NCI-H2196 treated with DMSO at 0.1 percent for 48 hours (cell line): ENCODE measurements at regions not wholly inside any gene's neighbourhood (a gene's known extent, or its start where the extent isn't known, plus 50 kb on each side); places are given as distances from the start of the nearest gene placed in this dataset.
"Not testable (repeated sequence)": the region's sequence is repeated elsewhere in the genome, so short reads cannot be mapped to it uniquely, and the experiment has no call there.

Experiments used
- DNase-seq: peaks from one replicate; lab custom pipeline; 2025; ENCODE audit not compliant: unreplicated experiment; lab: John Stamatoyannopoulos, UW

GRCh38 chrY:19644889-19645638 is 99.5 kb downstream of the KDM5D start:
- no peak for DNase-seq

DNA sequence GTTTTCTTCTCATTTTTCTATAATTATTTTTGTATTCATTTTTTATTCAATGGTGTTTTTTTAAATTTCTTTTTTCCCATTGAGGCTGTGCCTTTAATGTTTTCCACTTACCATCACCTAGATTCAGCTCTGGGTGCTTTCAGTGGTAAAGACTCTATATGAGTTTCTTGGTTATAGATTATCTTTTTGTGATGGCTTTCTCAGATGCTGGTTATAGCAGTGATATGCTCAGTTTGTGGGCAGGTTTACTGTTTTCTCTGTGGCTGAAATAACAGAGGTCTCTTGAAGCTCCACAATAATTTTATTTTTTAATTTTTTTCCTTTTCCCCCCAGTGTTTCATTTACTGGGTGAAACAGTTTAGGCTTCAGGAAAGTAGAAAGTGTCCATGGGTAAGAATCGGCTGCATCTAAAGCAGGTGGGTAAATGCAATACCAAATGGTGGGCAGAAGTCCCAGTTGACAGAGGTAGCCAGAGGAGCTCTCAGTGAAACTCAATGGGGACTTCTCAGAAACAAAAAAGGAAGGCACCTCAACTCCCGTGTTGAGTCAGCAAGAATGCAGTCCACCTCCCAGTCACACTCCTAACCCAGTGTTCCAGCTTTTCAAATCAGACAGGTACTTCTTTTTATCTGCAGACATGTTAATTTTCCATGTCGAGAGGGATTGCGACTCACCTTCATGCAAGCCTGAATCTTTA is 106.7 kb downstream of the KDM5D start:
- no peak for DNase-seq

DNA sequence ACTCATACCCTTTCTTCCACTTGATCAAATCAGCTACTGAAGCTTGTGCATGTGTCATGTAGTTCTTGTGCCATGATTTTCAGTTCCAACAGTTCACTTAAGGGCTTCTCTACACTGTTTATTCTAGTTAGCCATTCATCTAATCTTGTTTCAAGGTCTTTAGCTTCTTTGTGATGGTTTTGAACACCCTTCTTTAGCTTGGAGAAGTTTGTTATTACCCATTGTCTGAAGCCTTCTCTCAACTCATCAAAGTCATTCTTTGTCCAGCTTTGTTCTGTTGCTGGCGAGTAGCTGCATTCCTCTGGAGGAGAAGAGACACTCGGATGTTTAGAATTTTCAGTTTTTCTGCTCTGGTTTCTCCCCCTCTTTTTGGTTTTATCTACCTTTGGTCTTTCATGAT is 115.6 kb downstream of the KDM5D start:
- no peak for DNase-seq

- no peak for DNase-seq
These were observed 122.1 kb downstream of the KDM5D start for GRCh38 chrY:19622392-19622791.

GRCh38 chrY:19621756-19622155 is 122.8 kb downstream of the KDM5D start:
- no peak for DNase-seq

- no peak for DNase-seq
These were observed 143.4 kb downstream of the KDM5D start for GRCh38 chrY:19601113-19601512.

DNA sequence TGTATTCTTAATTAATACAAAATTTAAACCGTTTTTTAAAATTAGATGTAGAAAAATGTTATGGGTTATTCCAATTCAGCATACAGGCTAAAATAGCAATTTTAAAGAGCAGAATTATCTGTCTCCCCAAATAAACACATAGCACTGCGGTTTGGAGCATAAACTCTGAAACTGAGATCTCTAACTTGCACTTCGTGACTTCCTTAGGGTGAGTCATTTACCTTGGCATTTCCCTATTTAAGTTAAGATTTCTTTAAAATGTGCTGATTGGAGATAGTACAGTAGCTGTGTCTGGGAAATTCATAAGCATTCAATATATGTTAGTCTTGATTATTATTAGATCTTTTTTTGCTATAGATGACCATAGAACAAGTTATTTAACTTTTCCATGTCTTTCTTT is 143.8 kb downstream of the KDM5D start:
- DNase-seq, result no peak

DNA sequence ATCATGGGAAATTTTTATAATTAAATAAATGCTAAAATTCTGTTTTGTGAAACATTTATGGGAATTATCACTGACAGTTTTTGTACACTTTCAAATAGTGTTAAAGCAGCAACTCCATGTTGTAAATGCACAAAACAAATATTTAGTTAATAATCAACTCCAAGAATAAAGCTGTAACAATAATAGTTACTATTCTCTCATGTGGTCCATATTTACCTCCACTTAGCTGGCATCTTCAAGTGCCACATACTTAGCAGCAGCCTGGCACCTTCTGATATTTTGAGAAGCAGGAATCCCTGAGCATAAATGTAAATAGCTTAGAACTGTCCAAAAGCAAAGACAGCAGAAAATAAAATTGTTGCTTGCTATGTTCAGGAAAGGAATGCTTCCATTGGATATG is 154.3 kb downstream of the KDM5D start:
- no peak for DNase-seq

GRCh38 chrY:19589664-19590063 is 154.9 kb downstream of the KDM5D start:
- no peak for DNase-seq

- no peak for DNase-seq
These were observed 157.2 kb downstream of the KDM5D start for GRCh38 chrY:19587311-19587710.

DNA sequence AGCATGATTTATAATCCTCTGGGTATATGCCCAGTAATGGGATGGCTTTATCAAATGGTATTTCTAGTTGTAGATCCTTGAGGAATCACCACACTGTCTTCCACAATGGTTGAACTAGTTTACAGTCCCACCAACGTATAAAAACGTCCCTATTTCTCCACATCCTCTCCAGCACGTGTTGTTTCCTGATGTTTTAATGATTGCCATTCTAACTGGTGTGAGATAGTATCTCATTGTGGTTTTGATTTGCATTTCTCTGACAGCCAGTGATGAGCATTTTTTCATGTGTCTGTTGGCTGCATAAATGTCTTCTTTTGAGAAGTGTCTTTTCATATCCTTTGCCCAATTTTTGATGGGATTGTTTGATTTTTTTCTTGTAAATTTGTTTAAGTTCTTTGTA is 163.5 kb downstream of the KDM5D start:
- not testable (repeated sequence) for DNase-seq

GRCh38 chrY:19578281-19578874 is 166.1 kb downstream of the KDM5D start:
- no peak for DNase-seq

- no peak for DNase-seq
These were observed 167.3 kb downstream of the KDM5D start for GRCh38 chrY:19577250-19577649.

DNA sequence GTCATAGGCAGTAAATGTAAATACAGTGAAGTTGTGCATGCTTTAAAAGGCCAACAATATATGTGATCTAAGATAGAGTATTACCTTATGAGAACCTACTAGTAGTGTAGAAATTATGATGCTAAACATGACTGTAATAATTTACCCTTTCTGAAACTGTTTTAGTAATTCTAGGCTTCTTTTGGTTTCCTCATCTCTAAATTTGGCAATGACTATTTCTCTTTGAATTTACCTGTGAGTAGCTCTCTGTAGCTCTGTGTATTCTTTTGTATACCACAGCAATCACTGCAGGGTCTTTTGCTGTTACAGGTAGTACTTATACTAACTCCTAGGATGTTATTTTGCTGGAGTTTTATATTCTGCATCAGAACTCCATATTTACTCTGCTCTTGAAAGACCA is 169.6 kb downstream of the KDM5D start:
- DNase-seq, result no peak

- no peak for DNase-seq
These were observed 170.9 kb downstream of the KDM5D start for GRCh38 chrY:19573646-19574045.

- no peak for DNase-seq
These were observed 173.5 kb downstream of the KDM5D start for GRCh38 chrY:19570999-19571398.

- DNase-seq, result no peak
These were observed 176.6 kb downstream of the KDM5D start for GRCh38 chrY:19567943-19568342.

- peak; percentile 98 for DNase-seq
These were observed 177.2 kb downstream of the KDM5D start for GRCh38 chrY:19567051-19567921.

- no peak for DNase-seq
These were observed 185.4 kb downstream of the KDM5D start for GRCh38 chrY:19559161-19559560.

GRCh38 chrY:19549671-19550466 is 194.7 kb downstream of the KDM5D start:
- no peak for DNase-seq
